ENCODE measurements at regions not wholly inside any gene's neighbourhood (a gene's known extent, or its start where the extent isn't known, plus 50 kb on each side); places are given as distances from the start of the nearest gene placed in this dataset.

- Histone ChIP-seq H3K4me3 (no peak overlapping the region), H3K27me3 (no peaks in the 10 kb centered on the region), H3K36me3 (no peaks in the 10 kb centered on the region), H3K27ac (no peak overlapping the region), H3K4me1 (no peaks in the 10 kb centered on the region), H3K9me3 (no peaks in the 10 kb centered on the region)
- DNase-seq (ENCODE audit: low spot score), result no peak
- TF ChIP-seq, protein P1, sequence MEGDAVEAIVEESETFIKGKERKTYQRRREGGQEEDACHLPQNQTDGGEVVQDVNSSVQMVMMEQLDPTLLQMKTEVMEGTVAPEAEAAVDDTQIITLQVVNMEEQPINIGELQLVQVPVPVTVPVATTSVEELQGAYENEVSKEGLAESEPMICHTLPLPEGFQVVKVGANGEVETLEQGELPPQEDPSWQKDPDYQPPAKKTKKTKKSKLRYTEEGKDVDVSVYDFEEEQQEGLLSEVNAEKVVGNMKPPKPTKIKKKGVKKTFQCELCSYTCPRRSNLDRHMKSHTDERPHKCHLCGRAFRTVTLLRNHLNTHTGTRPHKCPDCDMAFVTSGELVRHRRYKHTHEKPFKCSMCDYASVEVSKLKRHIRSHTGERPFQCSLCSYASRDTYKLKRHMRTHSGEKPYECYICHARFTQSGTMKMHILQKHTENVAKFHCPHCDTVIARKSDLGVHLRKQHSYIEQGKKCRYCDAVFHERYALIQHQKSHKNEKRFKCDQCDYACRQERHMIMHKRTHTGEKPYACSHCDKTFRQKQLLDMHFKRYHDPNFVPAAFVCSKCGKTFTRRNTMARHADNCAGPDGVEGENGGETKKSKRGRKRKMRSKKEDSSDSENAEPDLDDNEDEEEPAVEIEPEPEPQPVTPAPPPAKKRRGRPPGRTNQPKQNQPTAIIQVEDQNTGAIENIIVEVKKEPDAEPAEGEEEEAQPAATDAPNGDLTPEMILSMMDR (IDR thresholded peaks at IDR 0.05), result no peak
Observed at GRCh38 chr13:62234780-62235440, 819.3 kb upstream of the PCDH20 start.

DNA sequence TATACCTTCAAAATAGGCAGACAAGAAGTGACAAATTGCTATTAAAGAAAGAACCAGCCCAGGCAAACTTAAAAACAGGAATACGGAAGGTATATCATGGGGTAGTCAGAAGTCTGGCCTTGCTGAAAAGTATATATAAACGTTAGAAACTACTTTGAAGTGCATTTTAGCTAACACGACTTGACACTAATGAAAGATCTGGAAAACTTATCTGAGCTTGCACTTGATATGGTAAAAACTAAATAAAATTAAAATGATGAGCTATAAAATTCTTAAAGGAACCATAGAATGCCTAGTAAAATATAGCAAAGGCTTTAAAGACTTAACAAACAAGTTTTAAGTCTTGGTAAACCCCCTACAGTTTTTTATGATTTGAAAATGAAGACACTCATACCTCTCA is 795.3 kb upstream of the PCDH20 start:
- H3K4me3 ChIP-seq, result no peak overlapping the region
- no peak for DNase-seq (ENCODE audit: low spot score)
- H3K36me3 ChIP-seq, result no peaks in the 10 kb centered on the region
- no peaks in the 10 kb centered on the region for H3K4me1 ChIP-seq
- H3K9me3 ChIP-seq, result no peaks in the 10 kb centered on the region
- H3K27ac ChIP-seq, result no peak overlapping the region
- TF ChIP-seq, protein P1 (IDR thresholded peaks at IDR 0.05), result no peak
- no peaks in the 10 kb centered on the region for H3K27me3 ChIP-seq

GRCh38 chr13:62209529-62209928 is 793.9 kb upstream of the PCDH20 start:
- no peaks in the 10 kb centered on the region for H3K27me3 ChIP-seq
- no peak for DNase-seq (ENCODE audit: low spot score)
- H3K4me1 ChIP-seq, result no peaks in the 10 kb centered on the region
- no peak overlapping the region for H3K27ac ChIP-seq
- H3K4me3 ChIP-seq, result no peak overlapping the region
- no peaks in the 10 kb centered on the region for H3K36me3 ChIP-seq
- no peaks in the 10 kb centered on the region for H3K9me3 ChIP-seq
- TF ChIP-seq, protein P1 (IDR thresholded peaks at IDR 0.05), result no peak

DNA sequence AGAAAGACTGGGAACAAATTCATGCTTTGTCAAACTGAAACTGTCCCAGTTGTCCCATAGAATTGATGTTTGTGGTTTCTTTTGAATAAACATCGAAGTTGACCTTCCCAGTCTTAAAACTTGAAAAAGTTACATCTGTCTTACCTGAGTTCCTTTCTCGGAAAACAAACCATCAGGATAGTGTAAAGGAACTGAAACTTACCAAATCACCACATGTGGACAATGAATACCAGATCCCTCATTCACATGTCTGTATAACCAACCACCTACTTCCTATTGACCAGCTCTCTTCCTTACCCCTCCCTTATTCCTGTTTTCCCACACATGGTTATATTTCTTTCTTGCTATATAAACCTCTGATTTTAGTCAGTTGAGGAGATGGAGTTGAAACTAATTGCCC is 791.7 kb upstream of the PCDH20 start:
- TF ChIP-seq, protein P1 (IDR thresholded peaks at IDR 0.05), result no peak
- no peaks in the 10 kb centered on the region for H3K4me1 ChIP-seq
- H3K9me3 ChIP-seq, result no peaks in the 10 kb centered on the region
- H3K27me3 ChIP-seq, result no peaks in the 10 kb centered on the region
- H3K36me3 ChIP-seq, result no peaks in the 10 kb centered on the region
- no peak for DNase-seq (ENCODE audit: low spot score)
- H3K27ac ChIP-seq, result no peak overlapping the region
- H3K4me3 ChIP-seq, result no peak overlapping the region

DNA sequence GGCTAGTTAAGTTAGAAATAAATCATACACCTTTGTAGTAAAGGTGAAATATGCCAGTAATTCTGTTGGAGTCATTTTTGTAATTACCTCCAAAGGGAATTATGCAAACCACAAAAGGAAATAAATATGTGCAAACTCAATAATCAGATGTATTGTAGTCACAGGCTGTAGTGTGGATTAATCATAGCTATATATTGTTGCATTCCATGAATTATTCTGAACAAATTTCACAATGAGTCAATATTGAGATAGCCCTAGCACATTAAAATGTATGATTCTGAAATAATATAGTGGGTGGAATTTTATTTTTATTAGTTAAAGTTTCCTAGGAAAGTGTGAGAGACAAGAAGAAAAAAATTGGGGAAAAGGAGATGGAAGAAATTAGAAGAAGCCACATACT is 790.5 kb upstream of the PCDH20 start:
- no peak for DNase-seq (ENCODE audit: low spot score)
- H3K4me1 ChIP-seq, result no peaks in the 10 kb centered on the region
- H3K4me3 ChIP-seq, result no peak overlapping the region
- H3K27ac ChIP-seq, result no peak overlapping the region
- no peaks in the 10 kb centered on the region for H3K27me3 ChIP-seq
- TF ChIP-seq, protein P1 (IDR thresholded peaks at IDR 0.05), result no peak
- H3K9me3 ChIP-seq, result no peaks in the 10 kb centered on the region
- H3K36me3 ChIP-seq, result no peaks in the 10 kb centered on the region

- DNase-seq (ENCODE audit: low spot score), result no peak
- Histone ChIP-seq H3K36me3 (no peaks in the 10 kb centered on the region), H3K27ac (no peak overlapping the region), H3K9me3 (no peaks in the 10 kb centered on the region), H3K4me3 (no peak overlapping the region), H3K27me3 (no peaks in the 10 kb centered on the region), H3K4me1 (no peaks in the 10 kb centered on the region)
- TF ChIP-seq, protein P1 (IDR thresholded peaks at IDR 0.05), result no peak
Observed at GRCh38 chr13:62205273-62205672, 789.6 kb upstream of the PCDH20 start.
